Stimulated activated CD8-positive, alpha-beta memory T cell treated with anti-CD3 and anti-CD28 coated beads, Interleukin-2, amount 100 ng/mL, for 48 hours (primary cell): ENCODE measurements at regions not wholly inside any gene's neighbourhood (a gene's known extent, or its start where the extent isn't known, plus 50 kb on each side); places are given as distances from the start of the nearest gene placed in this dataset.
"Not testable (repeated sequence)": the region's sequence is repeated elsewhere in the genome, so short reads cannot be mapped to it uniquely, and the experiment has no call there.

Experiments
- DNase-seq, 2 donors: peaks; one replicate each; pipeline ENCODE4 v3.0.0-alpha.2; 2020; ENCODE audit warnings: low read depth in 2 of 2

GRCh38 chr5:177664737-177665136, 64.8 kb downstream of the B4GALT7 start:
- not testable (repeated sequence) for DNase-seq

- not testable (repeated sequence) for DNase-seq
Observed at GRCh38 chr5:177665172-177665571, 65.2 kb downstream of the B4GALT7 start.

DNA sequence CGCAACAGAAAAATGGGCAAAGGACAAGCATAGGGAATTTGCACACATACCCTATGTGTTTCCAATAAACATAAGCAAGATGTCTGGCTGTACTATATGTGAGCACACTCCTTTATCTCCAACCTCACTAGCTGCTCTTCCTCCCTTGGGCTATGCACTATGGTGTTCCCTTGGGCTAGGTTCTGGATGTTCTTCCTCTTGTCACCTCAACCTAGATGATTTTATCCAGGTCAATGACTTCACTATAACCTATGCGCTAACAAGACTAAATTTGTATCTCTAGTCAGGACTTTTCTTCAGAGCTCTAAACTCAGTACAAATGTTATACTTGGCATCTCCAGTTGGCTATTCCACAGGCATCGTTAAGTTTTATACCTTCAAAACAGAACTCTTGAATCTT, 66.0 kb downstream of the B4GALT7 start:
- not testable (repeated sequence) for DNase-seq

- DNase-seq: not testable (repeated sequence)
Observed at GRCh38 chr5:177671035-177671754, 71.3 kb downstream of the B4GALT7 start.

- peak; percentile 60 to 66 for DNase-seq
Observed at GRCh38 chr5:177671755-177672690, 72.1 kb downstream of the B4GALT7 start.
